ENCODE measurements at regions not wholly inside any gene's neighbourhood (a gene's known extent, or its start where the extent isn't known, plus 50 kb on each side); places are given as distances from the start of the nearest gene placed in this dataset.

DNA sequence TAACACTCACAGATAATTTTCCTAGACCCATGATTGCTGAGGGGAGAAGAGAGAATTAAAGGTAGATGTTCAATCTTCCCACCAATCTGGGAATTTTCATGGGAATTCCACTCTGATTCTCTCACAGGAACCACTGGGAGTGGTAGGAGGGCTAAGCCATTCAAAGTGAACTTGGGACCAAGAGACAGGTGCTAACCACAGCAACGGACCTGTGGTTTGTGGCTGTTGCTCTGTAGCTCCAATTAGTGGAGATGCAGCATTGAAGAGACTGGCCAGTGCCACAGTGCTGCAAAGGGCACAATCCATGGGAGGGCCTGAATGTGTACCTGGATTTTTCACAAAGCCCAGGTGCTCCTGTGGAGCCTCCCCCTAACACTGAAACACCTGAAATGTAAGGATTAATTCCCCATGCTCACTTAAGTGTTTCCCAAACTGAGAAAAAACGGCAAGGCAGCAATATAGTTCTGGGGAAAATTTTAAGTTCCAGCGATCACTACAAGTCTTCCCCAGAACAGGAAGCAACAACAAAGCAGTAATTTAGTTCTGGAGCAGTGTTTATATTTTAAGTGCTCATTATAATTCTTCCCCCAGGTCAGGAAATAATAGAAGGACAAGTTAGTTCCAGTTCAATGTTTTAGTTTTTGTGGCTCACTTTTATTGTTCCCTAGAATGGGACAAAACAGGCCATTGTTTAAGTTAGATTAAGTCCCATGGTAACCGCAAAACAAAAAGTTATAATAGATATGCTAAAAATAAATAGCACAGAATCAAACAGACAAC is 1045.8 kb downstream of the CNTNAP5 start:
- Mint-ChIP-seq H3K4me3 (no peak overlapping the region), H3K36me3 (no peaks in the 10 kb centered on the region), H3K4me1 (no peaks in the 10 kb centered on the region), H3K27me3 (no peaks in the 10 kb centered on the region), H3K9me3 (peaks cover 0 to 15% (median 5%) of the 10 kb centered on the region in 7 donors), H3K27ac (no peak overlapping the region)
- H3K27ac ChIP-seq (ENCODE audit: insufficient read depth, low read length, poor library complexity, severe bottlenecking), result no peak overlapping the region
- DNase-seq (no peak), ATAC-seq (ENCODE audit: low read depth in 2 of 2) (no peak)
- H3K4me1 ChIP-seq (ENCODE audit: control insufficient read depth, insufficient read depth, low read length, poor library complexity, severe bottlenecking), result no peaks in the 10 kb centered on the region
- peaks cover 0 to 7% of the 10 kb centered on the region in 2 experiments for H3K9me3 ChIP-seq (ENCODE audit: control insufficient read depth in 2 of 2, low read length in 2 of 2)
- H3K4me3 ChIP-seq (ENCODE audit: low read depth, low read length), result no peak overlapping the region
- no peaks in the 10 kb centered on the region for H3K27me3 ChIP-seq (ENCODE audit: control insufficient read depth, insufficient read depth, low read length)
- no peaks in the 10 kb centered on the region for H3K36me3 ChIP-seq (ENCODE audit: control insufficient read depth, insufficient read depth, low read length)

DNA sequence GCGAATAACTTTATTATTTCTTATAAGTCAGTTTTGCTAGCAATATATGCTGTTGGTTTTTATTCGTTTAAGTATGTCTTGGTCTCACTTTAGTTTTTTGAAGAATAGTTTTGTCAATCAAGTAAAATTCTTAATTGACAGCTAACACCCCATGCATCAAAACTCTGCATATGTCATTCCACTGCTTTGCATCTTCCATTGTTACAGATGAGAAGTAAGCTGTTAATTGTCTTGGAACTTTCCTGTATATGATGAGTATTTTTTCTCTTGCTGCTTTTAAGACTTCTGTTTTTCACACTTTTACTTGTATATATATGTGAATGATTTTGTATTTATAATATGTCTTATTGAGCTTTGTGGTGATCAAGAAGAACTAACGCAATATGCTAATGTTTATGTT is 1048.4 kb downstream of the CNTNAP5 start:
- Mint-ChIP-seq H3K27me3 (no peaks in the 10 kb centered on the region), H3K27ac (no peak overlapping the region), H3K9me3 (peaks cover 0 to 21% (median 5%) of the 10 kb centered on the region in 7 donors), H3K4me1 (no peaks in the 10 kb centered on the region), H3K36me3 (no peaks in the 10 kb centered on the region), H3K4me3 (no peak overlapping the region)
- Histone ChIP-seq H3K4me3 (ENCODE audit: low read depth, low read length) (no peak overlapping the region), H3K27ac (ENCODE audit: insufficient read depth, low read length, poor library complexity, severe bottlenecking) (no peak overlapping the region), H3K9me3 (ENCODE audit: control insufficient read depth in 2 of 2, low read length in 2 of 2) (peaks cover 0 to 15% of the 10 kb centered on the region in 2 experiments), H3K4me1 (ENCODE audit: control insufficient read depth, insufficient read depth, low read length, poor library complexity, severe bottlenecking) (no peaks in the 10 kb centered on the region), H3K27me3 (ENCODE audit: control insufficient read depth, insufficient read depth, low read length) (no peaks in the 10 kb centered on the region), H3K36me3 (ENCODE audit: control insufficient read depth, insufficient read depth, low read length) (no peaks in the 10 kb centered on the region)
- ATAC-seq (ENCODE audit: low read depth in 2 of 2) (no peak), DNase-seq (no peak)

DNA sequence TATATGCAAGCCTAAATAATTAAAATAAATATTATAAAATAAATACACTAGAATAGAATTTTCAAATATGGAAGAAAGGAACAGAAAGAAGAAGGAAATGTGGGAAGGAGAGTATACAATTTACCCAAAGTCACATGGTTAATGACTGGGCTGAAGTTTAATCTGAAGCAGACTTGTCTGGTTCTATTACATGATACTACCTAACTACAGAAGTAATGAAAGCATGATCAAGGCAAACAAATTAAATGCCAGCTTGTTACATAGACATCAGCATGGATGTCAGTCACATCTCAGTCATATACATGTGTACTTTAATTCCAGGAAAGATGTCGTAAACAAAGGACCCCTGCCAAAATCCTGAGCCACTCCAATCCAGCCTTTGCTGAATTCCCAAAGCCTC is 1060.8 kb downstream of the CNTNAP5 start:
- H3K27ac Mint-ChIP-seq, result no peak overlapping the region
- ATAC-seq (ENCODE audit: low read depth in 2 of 2), result no peak
- H3K4me3 Mint-ChIP-seq, result no peak overlapping the region
- no peak for DNase-seq
- Histone ChIP-seq H3K27ac (ENCODE audit: insufficient read depth, low read length, poor library complexity, severe bottlenecking) (no peak overlapping the region), H3K27me3 (ENCODE audit: control insufficient read depth, insufficient read depth, low read length) (no peaks in the 10 kb centered on the region), H3K4me3 (ENCODE audit: low read depth, low read length) (no peak overlapping the region), H3K4me1 (ENCODE audit: control insufficient read depth, insufficient read depth, low read length, poor library complexity, severe bottlenecking) (no peaks in the 10 kb centered on the region), H3K9me3 (ENCODE audit: control insufficient read depth in 2 of 2, low read length in 2 of 2) (peaks cover 3 to 4% of the 10 kb centered on the region in 2 experiments), H3K36me3 (ENCODE audit: control insufficient read depth, insufficient read depth, low read length) (no peaks in the 10 kb centered on the region)
- H3K36me3 Mint-ChIP-seq, result no peaks in the 10 kb centered on the region
- peaks cover 5 to 23% (median 12%) of the 10 kb centered on the region in 7 donors for H3K9me3 Mint-ChIP-seq
- no peaks in the 10 kb centered on the region for H3K27me3 Mint-ChIP-seq
- H3K4me1 Mint-ChIP-seq, result no peaks in the 10 kb centered on the region

DNA sequence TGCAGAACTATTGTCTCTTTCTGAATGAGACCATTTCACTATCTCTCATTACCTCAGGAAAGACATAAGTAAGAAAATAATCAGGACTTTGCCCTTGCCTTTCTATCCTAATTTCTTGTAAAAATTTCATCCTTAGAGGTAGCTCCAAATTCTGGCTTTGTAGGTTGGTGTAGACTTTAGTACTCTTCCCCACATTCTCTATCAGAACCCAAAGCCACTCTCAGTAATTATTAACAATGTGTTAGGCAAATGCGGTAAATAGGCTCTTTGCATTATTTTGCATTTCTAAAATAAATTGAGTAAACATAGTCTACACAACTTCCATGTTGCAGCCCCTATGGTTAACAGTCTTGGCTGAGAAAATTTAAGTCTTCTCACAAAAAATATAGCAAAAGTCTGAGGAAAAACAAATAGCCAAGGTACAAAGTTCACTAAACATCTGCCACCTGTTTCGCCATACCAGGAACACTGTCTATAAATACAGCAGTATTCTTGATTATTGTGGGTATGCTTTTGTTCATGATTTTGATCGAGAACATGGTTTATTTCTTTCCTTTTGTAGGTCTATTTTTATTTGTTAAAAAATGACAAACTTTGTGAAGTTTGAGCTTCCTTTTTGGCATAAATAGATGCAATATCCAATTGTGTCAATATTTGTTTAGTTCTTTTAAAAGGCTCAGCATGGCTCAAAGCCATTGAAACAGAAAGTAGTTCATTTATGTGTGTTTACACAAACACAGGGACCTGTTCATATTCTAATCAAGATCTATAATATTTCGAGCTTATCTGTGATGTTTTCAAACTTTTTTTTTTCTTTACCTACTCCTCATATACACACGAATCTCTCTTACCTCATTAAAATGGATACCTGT is 1061.5 kb downstream of the CNTNAP5 start:
- H3K27me3 ChIP-seq (ENCODE audit: control insufficient read depth, insufficient read depth, low read length), result no peaks in the 10 kb centered on the region
- peaks cover 3 to 4% of the 10 kb centered on the region in 2 experiments for H3K9me3 ChIP-seq (ENCODE audit: control insufficient read depth in 2 of 2, low read length in 2 of 2)
- H3K4me1 ChIP-seq (ENCODE audit: control insufficient read depth, insufficient read depth, low read length, poor library complexity, severe bottlenecking), result no peaks in the 10 kb centered on the region
- no peaks in the 10 kb centered on the region for H3K36me3 Mint-ChIP-seq
- no peak overlapping the region for H3K27ac Mint-ChIP-seq
- ATAC-seq (ENCODE audit: low read depth in 2 of 2) (no peak), DNase-seq (no peak)
- no peaks in the 10 kb centered on the region for H3K4me1 Mint-ChIP-seq
- H3K9me3 Mint-ChIP-seq, result peaks cover 5 to 23% (median 13%) of the 10 kb centered on the region in 7 donors
- no peak overlapping the region for H3K27ac ChIP-seq (ENCODE audit: insufficient read depth, low read length, poor library complexity, severe bottlenecking)
- H3K4me3 Mint-ChIP-seq, result no peak overlapping the region
- no peaks in the 10 kb centered on the region for H3K27me3 Mint-ChIP-seq
- no peak overlapping the region for H3K4me3 ChIP-seq (ENCODE audit: low read depth, low read length)
- H3K36me3 ChIP-seq (ENCODE audit: control insufficient read depth, insufficient read depth, low read length), result no peaks in the 10 kb centered on the region

DNA sequence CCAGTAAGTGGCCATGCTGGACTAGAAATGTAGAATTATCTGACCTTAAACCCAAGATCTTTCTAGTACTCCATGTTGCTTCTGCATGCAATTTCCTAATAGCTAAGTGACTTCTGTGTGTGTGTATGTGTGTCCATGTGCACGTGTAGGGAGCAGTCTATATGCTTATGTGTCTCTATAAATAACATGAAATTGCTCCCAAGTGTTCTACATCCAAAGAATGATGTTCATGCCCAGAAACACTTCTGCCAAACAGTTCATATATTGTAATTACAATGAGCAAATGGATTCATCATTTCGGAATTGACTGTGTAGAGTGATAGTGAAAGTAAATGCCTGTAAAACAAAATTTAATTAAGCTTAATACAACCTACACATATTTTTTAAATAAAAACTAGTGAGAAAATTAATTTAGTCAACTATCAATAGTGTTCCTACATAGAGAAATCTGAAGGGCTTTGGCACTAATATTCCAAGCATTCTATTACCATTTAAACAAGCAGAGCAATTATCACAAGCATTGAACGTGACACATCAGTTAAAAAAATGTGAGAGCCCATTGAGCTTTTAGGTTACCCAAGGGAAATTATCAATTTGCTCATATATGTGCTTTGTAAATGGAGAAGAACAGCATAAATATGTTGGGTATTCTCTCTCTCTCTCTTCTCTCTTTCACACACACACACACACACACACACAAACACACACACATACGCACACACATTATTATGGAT is 1067.4 kb downstream of the CNTNAP5 start:
- DNase-seq (no peak), ATAC-seq (ENCODE audit: low read depth in 2 of 2) (no peak)
- Histone ChIP-seq H3K4me3 (ENCODE audit: low read depth, low read length) (no peak overlapping the region), H3K27ac (ENCODE audit: insufficient read depth, low read length, poor library complexity, severe bottlenecking) (no peak overlapping the region), H3K9me3 (ENCODE audit: control insufficient read depth in 2 of 2, low read length in 2 of 2) (peaks cover 0 to 4% of the 10 kb centered on the region in 2 experiments), H3K27me3 (ENCODE audit: control insufficient read depth, insufficient read depth, low read length) (no peaks in the 10 kb centered on the region), H3K36me3 (ENCODE audit: control insufficient read depth, insufficient read depth, low read length) (no peaks in the 10 kb centered on the region), H3K4me1 (ENCODE audit: control insufficient read depth, insufficient read depth, low read length, poor library complexity, severe bottlenecking) (no peaks in the 10 kb centered on the region)
- Mint-ChIP-seq H3K4me3 (no peak overlapping the region), H3K27me3 (no peaks in the 10 kb centered on the region), H3K36me3 (no peaks in the 10 kb centered on the region), H3K27ac (no peak overlapping the region), H3K4me1 (no peaks in the 10 kb centered on the region), H3K9me3 (peaks cover 3 to 12% (median 8%) of the 10 kb centered on the region in 7 donors)

DNA sequence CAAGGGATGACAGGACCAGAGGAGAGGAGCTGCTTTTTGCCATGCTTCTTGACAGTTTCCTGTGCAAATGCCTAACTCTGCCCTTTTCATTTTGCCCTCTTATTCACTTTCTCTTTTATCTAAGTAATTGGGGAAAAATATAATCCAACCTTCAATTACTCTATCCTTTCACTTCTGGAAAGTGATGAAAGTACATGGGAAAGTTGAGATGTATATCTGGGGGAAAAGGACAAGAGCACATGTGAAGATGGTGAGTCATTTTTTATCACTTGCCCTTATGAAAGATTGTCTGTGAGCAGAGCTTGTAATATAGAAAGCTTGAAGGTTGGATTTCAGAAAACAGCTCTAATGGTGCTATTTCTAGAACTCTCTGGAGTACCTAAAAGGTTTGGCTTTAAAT is 1070.7 kb downstream of the CNTNAP5 start:
- Mint-ChIP-seq H3K4me3 (no peak overlapping the region), H3K36me3 (no peaks in the 10 kb centered on the region), H3K27ac (no peak overlapping the region), H3K9me3 (peaks cover 2 to 7% (median 4%) of the 10 kb centered on the region in 7 donors), H3K27me3 (no peaks in the 10 kb centered on the region), H3K4me1 (no peaks in the 10 kb centered on the region)
- Histone ChIP-seq H3K9me3 (ENCODE audit: control insufficient read depth in 2 of 2, low read length in 2 of 2) (no peaks in the 10 kb centered on the region), H3K4me3 (ENCODE audit: low read depth, low read length) (no peak overlapping the region), H3K36me3 (ENCODE audit: control insufficient read depth, insufficient read depth, low read length) (no peaks in the 10 kb centered on the region), H3K27ac (ENCODE audit: insufficient read depth, low read length, poor library complexity, severe bottlenecking) (no peak overlapping the region), H3K4me1 (ENCODE audit: control insufficient read depth, insufficient read depth, low read length, poor library complexity, severe bottlenecking) (no peaks in the 10 kb centered on the region), H3K27me3 (ENCODE audit: control insufficient read depth, insufficient read depth, low read length) (no peaks in the 10 kb centered on the region)
- DNase-seq (no peak), ATAC-seq (ENCODE audit: low read depth in 2 of 2) (no peak)

DNA sequence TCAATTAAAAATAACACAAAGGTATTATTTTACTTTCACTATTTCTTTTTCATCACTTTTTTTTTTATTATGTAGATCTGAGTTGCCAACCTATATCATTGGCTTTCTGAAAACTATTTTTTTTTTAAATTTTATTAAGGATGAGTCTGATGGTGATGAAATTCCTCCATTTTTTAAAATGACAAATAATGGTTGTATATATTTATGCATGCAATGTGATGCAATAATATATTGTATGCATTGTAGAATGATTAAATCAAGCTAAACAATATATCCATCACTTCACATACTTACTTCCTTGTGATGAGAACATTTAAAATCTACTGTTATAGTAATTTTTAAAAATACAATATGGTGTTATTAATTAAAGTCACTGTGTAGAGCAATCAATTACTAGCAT is 1081.6 kb downstream of the CNTNAP5 start:
- Mint-ChIP-seq H3K4me3 (no peak overlapping the region), H3K36me3 (no peaks in the 10 kb centered on the region), H3K9me3 (peaks cover under 1 to 23% (median 6%) of the 10 kb centered on the region in 7 donors), H3K27me3 (no peaks in the 10 kb centered on the region), H3K27ac (no peak overlapping the region), H3K4me1 (no peaks in the 10 kb centered on the region)
- H3K27me3 ChIP-seq (ENCODE audit: control insufficient read depth, insufficient read depth, low read length), result no peaks in the 10 kb centered on the region
- no peaks in the 10 kb centered on the region for H3K4me1 ChIP-seq (ENCODE audit: control insufficient read depth, insufficient read depth, low read length, poor library complexity, severe bottlenecking)
- H3K36me3 ChIP-seq (ENCODE audit: control insufficient read depth, insufficient read depth, low read length), result no peaks in the 10 kb centered on the region
- no peak for DNase-seq
- ATAC-seq (ENCODE audit: low read depth in 2 of 2), result no peak
- peaks cover 0 to 2% of the 10 kb centered on the region in 2 experiments for H3K9me3 ChIP-seq (ENCODE audit: control insufficient read depth in 2 of 2, low read length in 2 of 2)
- no peak overlapping the region for H3K27ac ChIP-seq (ENCODE audit: insufficient read depth, low read length, poor library complexity, severe bottlenecking)
- no peak overlapping the region for H3K4me3 ChIP-seq (ENCODE audit: low read depth, low read length)
